DND-41 (cell line): ENCODE measurements at regions not wholly inside any gene's neighbourhood (a gene's known extent, or its start where the extent isn't known, plus 50 kb on each side); places are given as distances from the start of the nearest gene placed in this dataset.
"Not testable (repeated sequence)": the region's sequence is repeated elsewhere in the genome, so short reads cannot be mapped to it uniquely, and the experiment has no call there.

ENCODE experiments used
- ATAC-seq: fragments of 200-7000 bp; cut with Tn5 transposase; 3 replicates; pipeline ENCODE4 v1.9.1; 2021; ENCODE audit warnings: low read depth; ENCODE audit not compliant: insufficient read depth
- DNase-seq: peaks from one replicate; pipeline ENCODE4 v3.0.0-alpha.2; 2020
- H2AFZ ChIP-seq: 2 replicates; pipeline ENCODE4 v1.6.0; 2012; ENCODE audit warnings: low read depth, low read length
- H3K27ac ChIP-seq: 2 replicates; pipeline ENCODE4 v1.5.1; 2012; ENCODE audit warnings: low read length, inconsistent platforms
- H3K27me3 ChIP-seq: fragments of 200-600 bp; sonication (generic); 2 replicates; pipeline ENCODE4 v1.6.0; 2012; ENCODE audit warnings: low read length, mild to moderate bottlenecking, inconsistent platforms; ENCODE audit not compliant: insufficient read depth, poor library complexity
- H3K36me3 ChIP-seq: 2 replicates; pipeline ENCODE4 v1.5.1; 2012; ENCODE audit warnings: low read length, inconsistent platforms; ENCODE audit not compliant: insufficient read depth
- H3K4me1 ChIP-seq: 2 replicates; pipeline ENCODE4 v1.5.1; 2012; ENCODE audit warnings: mild to moderate bottlenecking, low read length; ENCODE audit not compliant: insufficient read depth
- H3K4me2 ChIP-seq: 2 replicates; pipeline ENCODE4 v1.6.0; 2012; ENCODE audit warnings: mild to moderate bottlenecking, moderate library complexity, low read length, inconsistent platforms; ENCODE audit not compliant: insufficient read depth
- H3K4me3 ChIP-seq, 2 experiments: fragments of 200-600 bp in 1 of 2; shearing (Covaris generic) in 1 of 2; 2 replicates each; pipeline ENCODE4 v1.5.1; 2012 to 2016; ENCODE audit warnings: inconsistent platforms in 2 of 2, low read length in 2 of 2, mild to moderate bottlenecking in 2 of 2, low read depth in 1 of 2, moderate library complexity in 1 of 2
- H3K79me2 ChIP-seq: 2 replicates; pipeline ENCODE4 v1.6.0; 2012; ENCODE audit warnings: low read length, inconsistent platforms; ENCODE audit not compliant: insufficient read depth
- H3K9ac ChIP-seq: 2 replicates; pipeline ENCODE4 v1.6.0; 2012; ENCODE audit warnings: low read depth, mild to moderate bottlenecking, inconsistent platforms, low read length, moderate library complexity
- H3K9me3 ChIP-seq: 2 replicates; pipeline ENCODE4 v1.5.1; 2012; ENCODE audit warnings: low read length, moderate library complexity, mild to moderate bottlenecking, inconsistent platforms; ENCODE audit not compliant: insufficient read depth, severe bottlenecking
- H4K20me1 ChIP-seq: 2 replicates; pipeline ENCODE4 v1.6.0; 2012; ENCODE audit warnings: low read length; ENCODE audit not compliant: insufficient read depth
- CTCF ChIP-seq: IDR thresholded peaks from 2 replicates; pipeline ENCODE4 v1.5.1; 2012; ENCODE audit warnings: borderline replicate concordance, low read length, moderate library complexity, mild to moderate bottlenecking; ENCODE audit not compliant: poor library complexity, severe bottlenecking; ENCODE audit errors: extremely low read depth
- EZH2 ChIP-seq: IDR thresholded peaks from 3 replicates; pipeline ENCODE4 v1.6.1; 2012; ENCODE audit warnings: borderline replicate concordance, low read depth, mild to moderate bottlenecking, moderate library complexity, low read length, inconsistent platforms; ENCODE audit not compliant: severe bottlenecking

- no peak for TF ChIP-seq CTCF
- TF ChIP-seq EZH2, result no peak
- no peak overlapping the region for H3K4me2 ChIP-seq
- no peaks in the 10 kb centered on the region for H3K36me3 ChIP-seq
- no peaks in the 10 kb centered on the region for H3K9me3 ChIP-seq
- H2AFZ ChIP-seq, result no peak overlapping the region
- ATAC-seq (no peak), DNase-seq (no peak)
- no peaks in the 10 kb centered on the region for H4K20me1 ChIP-seq
- no peak overlapping the region for H3K27ac ChIP-seq
- H3K79me2 ChIP-seq, result no peaks in the 10 kb centered on the region
- peaks cover 24% of the 10 kb centered on the region for H3K4me1 ChIP-seq
- H3K4me3 ChIP-seq, result no peak overlapping the region
- no peak overlapping the region for H3K9ac ChIP-seq
- H3K27me3 ChIP-seq, result no peaks in the 10 kb centered on the region
Observed at GRCh38 chr20:41690702-41691101, 72.5 kb upstream of the CHD6 start.

GRCh38 chr20:41686961-41687360 lies 68.8 kb upstream of the CHD6 start:
- H3K9me3 ChIP-seq, result no peaks in the 10 kb centered on the region

GRCh38 chr20:41685145-41685544 lies 67.0 kb upstream of the CHD6 start:
- not testable (repeated sequence) for H3K79me2 ChIP-seq, H2AFZ ChIP-seq, H3K9ac ChIP-seq, H3K4me2 ChIP-seq, H3K36me3 ChIP-seq, H3K27ac ChIP-seq, H3K9me3 ChIP-seq, H3K27me3 ChIP-seq, H3K4me3 ChIP-seq, ATAC-seq, H3K4me1 ChIP-seq, H4K20me1 ChIP-seq, DNase-seq

More at GRCh38 chr20:41686961-41687360, 68.8 kb upstream of the CHD6 start:
- peaks cover 1% of the 10 kb centered on the region for H3K4me1 ChIP-seq
- H4K20me1 ChIP-seq, result no peaks in the 10 kb centered on the region
- H3K27ac ChIP-seq, result no peak overlapping the region
- H3K9ac ChIP-seq, result no peak overlapping the region
- H3K36me3 ChIP-seq, result no peaks in the 10 kb centered on the region
- no peak overlapping the region for H2AFZ ChIP-seq
- ATAC-seq (no peak), DNase-seq (no peak)
- H3K79me2 ChIP-seq, result no peaks in the 10 kb centered on the region
- H3K27me3 ChIP-seq, result no peaks in the 10 kb centered on the region
- H3K4me2 ChIP-seq, result no peak overlapping the region
- TF ChIP-seq CTCF (no peak), EZH2 (no peak)
- H3K4me3 ChIP-seq, result no peak overlapping the region

GRCh38 chr20:41678799-41679198 lies 60.6 kb upstream of the CHD6 start:
- DNase-seq, result no peak
- ATAC-seq, result no peak
- Histone ChIP-seq H3K4me1 (no peaks in the 10 kb centered on the region), H3K36me3 (no peaks in the 10 kb centered on the region), H3K9ac (no peak overlapping the region), H3K4me3 (no peak overlapping the region), H3K27ac (no peak overlapping the region), H4K20me1 (no peaks in the 10 kb centered on the region), H3K9me3 (no peaks in the 10 kb centered on the region), H2AFZ (no peak overlapping the region), H3K79me2 (no peaks in the 10 kb centered on the region), H3K27me3 (peaks cover 10% of the 10 kb centered on the region), H3K4me2 (no peak overlapping the region)
- TF ChIP-seq EZH2 (no peak), CTCF (no peak)
